ENCODE measurements at regions not wholly inside any gene's neighbourhood (a gene's known extent, or its start where the extent isn't known, plus 50 kb on each side); places are given as distances from the start of the nearest gene placed in this dataset.
"Not testable (repeated sequence)": the region's sequence is repeated elsewhere in the genome, so short reads cannot be mapped to it uniquely, and the experiment has no call there.

- Histone ChIP-seq H3K9me3 (no peaks in the 10 kb centered on the region), H3K27me3 (no peaks in the 10 kb centered on the region), H3K4me3 (no peak overlapping the region), H3K36me3 (no peaks in the 10 kb centered on the region)
- DNase-seq = no peak
These were observed 851.4 kb downstream of the TRAM1L1 start for GRCh38 chr4:116233971-116234370.

- not testable (repeated sequence) for H3K27me3 ChIP-seq, H3K36me3 ChIP-seq, H3K9me3 ChIP-seq, DNase-seq, H3K4me3 ChIP-seq
These were observed 853.4 kb downstream of the TRAM1L1 start for GRCh38 chr4:116231999-116232398.

- DNase-seq = no peak
- Histone ChIP-seq H3K9me3 (no peaks in the 10 kb centered on the region), H3K4me3 (no peak overlapping the region), H3K36me3 (no peaks in the 10 kb centered on the region), H3K27me3 (no peaks in the 10 kb centered on the region)
These were observed 856.0 kb downstream of the TRAM1L1 start for GRCh38 chr4:116229420-116229819.

- H3K9me3 ChIP-seq = no peaks in the 10 kb centered on the region
- no peak overlapping the region for H3K4me3 ChIP-seq
- DNase-seq = no peak
- no peaks in the 10 kb centered on the region for H3K27me3 ChIP-seq
- H3K36me3 ChIP-seq = no peaks in the 10 kb centered on the region
These were observed 862.2 kb downstream of the TRAM1L1 start for GRCh38 chr4:116223040-116223732.

GRCh38 chr4:116217781-116218180, 867.6 kb downstream of the TRAM1L1 start:
- no peak overlapping the region for H3K4me3 ChIP-seq
- H3K36me3 ChIP-seq = no peaks in the 10 kb centered on the region
- DNase-seq = no peak
- H3K27me3 ChIP-seq = no peaks in the 10 kb centered on the region
- no peaks in the 10 kb centered on the region for H3K9me3 ChIP-seq

- Histone ChIP-seq H3K4me3 (no peak overlapping the region), H3K9me3 (no peaks in the 10 kb centered on the region), H3K36me3 (no peaks in the 10 kb centered on the region), H3K27me3 (no peaks in the 10 kb centered on the region)
- DNase-seq = no peak
These were observed 869.8 kb downstream of the TRAM1L1 start for GRCh38 chr4:116215622-116216021.

- Histone ChIP-seq H3K27me3 (no peaks in the 10 kb centered on the region), H3K36me3 (no peaks in the 10 kb centered on the region), H3K9me3 (no peaks in the 10 kb centered on the region), H3K4me3 (no peak overlapping the region)
- DNase-seq = no peak
These were observed 882.9 kb downstream of the TRAM1L1 start for GRCh38 chr4:116202524-116202923.

GRCh38 chr4:116197317-116197809, 888.0 kb downstream of the TRAM1L1 start:
- Histone ChIP-seq H3K9me3 (no peaks in the 10 kb centered on the region), H3K4me3 (no peak overlapping the region), H3K36me3 (no peaks in the 10 kb centered on the region), H3K27me3 (no peaks in the 10 kb centered on the region)
- no peak for DNase-seq

- H3K4me3 ChIP-seq = no peak overlapping the region
- DNase-seq = no peak
- H3K36me3 ChIP-seq = no peaks in the 10 kb centered on the region
- no peaks in the 10 kb centered on the region for H3K9me3 ChIP-seq
- no peaks in the 10 kb centered on the region; the same call in 1 of the 2 replicates for H3K27me3 ChIP-seq
These were observed 902.1 kb downstream of the TRAM1L1 start for GRCh38 chr4:116183241-116183640.

- DNase-seq = no peak
- H3K4me3 ChIP-seq = no peak overlapping the region
- H3K27me3 ChIP-seq = no peaks in the 10 kb centered on the region
- H3K36me3 ChIP-seq = no peaks in the 10 kb centered on the region
- no peaks in the 10 kb centered on the region for H3K9me3 ChIP-seq
These were observed 905.2 kb downstream of the TRAM1L1 start for GRCh38 chr4:116180157-116180601.

GRCh38 chr4:116151371-116151770, 934.0 kb downstream of the TRAM1L1 start:
- H3K9me3 ChIP-seq, H3K27me3 ChIP-seq, DNase-seq, H3K36me3 ChIP-seq, H3K4me3 ChIP-seq: not testable (repeated sequence)

- no peaks in the 10 kb centered on the region for H3K27me3 ChIP-seq
These were observed 935.2 kb downstream of the TRAM1L1 start for GRCh38 chr4:116150152-116150551.

GRCh38 chr4:116143198-116143597, 942.2 kb downstream of the TRAM1L1 start:
- Histone ChIP-seq H3K4me3 (no peak overlapping the region), H3K27me3 (no peaks in the 10 kb centered on the region), H3K9me3 (no peaks in the 10 kb centered on the region), H3K36me3 (no peaks in the 10 kb centered on the region)
- no peak for DNase-seq

More at GRCh38 chr4:116150152-116150551, 935.2 kb downstream of the TRAM1L1 start:
- no peak overlapping the region for H3K4me3 ChIP-seq
- no peaks in the 10 kb centered on the region for H3K36me3 ChIP-seq
- H3K9me3 ChIP-seq = no peaks in the 10 kb centered on the region
- DNase-seq = no peak

- DNase-seq = no peak
- Histone ChIP-seq H3K36me3 (no peaks in the 10 kb centered on the region), H3K27me3 (no peaks in the 10 kb centered on the region), H3K4me3 (no peak overlapping the region), H3K9me3 (no peaks in the 10 kb centered on the region)
These were observed 952.4 kb downstream of the TRAM1L1 start for GRCh38 chr4:116132946-116133345.

GRCh38 chr4:116126794-116127193, 958.6 kb downstream of the TRAM1L1 start:
- no peaks in the 10 kb centered on the region for H3K27me3 ChIP-seq
- H3K4me3 ChIP-seq = no peak overlapping the region
- no peaks in the 10 kb centered on the region for H3K9me3 ChIP-seq
- DNase-seq = no peak
- no peaks in the 10 kb centered on the region for H3K36me3 ChIP-seq

GRCh38 chr4:116122124-116122523, 963.3 kb downstream of the TRAM1L1 start:
- no peak for DNase-seq
- Histone ChIP-seq H3K36me3 (no peaks in the 10 kb centered on the region), H3K27me3 (no peaks in the 10 kb centered on the region), H3K4me3 (no peak overlapping the region), H3K9me3 (no peaks in the 10 kb centered on the region)

- Histone ChIP-seq H3K4me3 (no peak overlapping the region), H3K36me3 (no peaks in the 10 kb centered on the region), H3K27me3 (no peaks in the 10 kb centered on the region), H3K9me3 (no peaks in the 10 kb centered on the region)
- no peak for DNase-seq
These were observed 967.2 kb downstream of the TRAM1L1 start for GRCh38 chr4:116118221-116118620.

- H3K4me3 ChIP-seq, H3K36me3 ChIP-seq, H3K27me3 ChIP-seq, H3K9me3 ChIP-seq, DNase-seq: not testable (repeated sequence)
These were observed 972.5 kb downstream of the TRAM1L1 start for GRCh38 chr4:116112861-116113260.

All from MG63 (cell line).